H7 (cell line): ENCODE measurements at regions not wholly inside any gene's neighbourhood (a gene's known extent, or its start where the extent isn't known, plus 50 kb on each side); places are given as distances from the start of the nearest gene placed in this dataset.
A peak's percentile ranks its signal among the peaks of the same experiment; 100 is the strongest.

Source experiments
- DNase-seq: peaks from one replicate; pipeline ENCODE4 v3.0.0; 2012
- H3K27me3 ChIP-seq: 2 replicates; pipeline ENCODE4 v1.6.0; 2011; ENCODE audit warnings: mild to moderate bottlenecking, low read length; ENCODE audit not compliant: control insufficient read depth, insufficient read depth
- H3K36me3 ChIP-seq: replicated peaks from 2 replicates; pipeline ENCODE4 v1.5.1; 2011; ENCODE audit warnings: low read length; ENCODE audit not compliant: control insufficient read depth, insufficient read depth
- H3K4me3 ChIP-seq: 2 replicates; pipeline ENCODE4 v1.5.1; 2011; ENCODE audit warnings: low read depth, mild to moderate bottlenecking, control low read depth, low read length, moderate library complexity; ENCODE audit not compliant: insufficient read depth

GRCh38 chr6:166009385-166010031 is 158.1 kb downstream of the TBXT start:
- H3K4me3 ChIP-seq, result no peak overlapping the region
- no peak for DNase-seq

GRCh38 chr6:166008441-166009369 is 158.9 kb downstream of the TBXT start:
- H3K27me3 ChIP-seq, result peaks cover 66% of the 10 kb centered on the region
- H3K36me3 ChIP-seq, result no peaks in the 10 kb centered on the region
- H3K4me3 ChIP-seq, result peak overlapping the region; percentile 44
- DNase-seq, result peak; percentile 78

More at GRCh38 chr6:166009385-166010031, 158.1 kb downstream of the TBXT start:
- Histone ChIP-seq H3K27me3 (peaks cover 65% of the 10 kb centered on the region), H3K36me3 (no peaks in the 10 kb centered on the region)

DNA sequence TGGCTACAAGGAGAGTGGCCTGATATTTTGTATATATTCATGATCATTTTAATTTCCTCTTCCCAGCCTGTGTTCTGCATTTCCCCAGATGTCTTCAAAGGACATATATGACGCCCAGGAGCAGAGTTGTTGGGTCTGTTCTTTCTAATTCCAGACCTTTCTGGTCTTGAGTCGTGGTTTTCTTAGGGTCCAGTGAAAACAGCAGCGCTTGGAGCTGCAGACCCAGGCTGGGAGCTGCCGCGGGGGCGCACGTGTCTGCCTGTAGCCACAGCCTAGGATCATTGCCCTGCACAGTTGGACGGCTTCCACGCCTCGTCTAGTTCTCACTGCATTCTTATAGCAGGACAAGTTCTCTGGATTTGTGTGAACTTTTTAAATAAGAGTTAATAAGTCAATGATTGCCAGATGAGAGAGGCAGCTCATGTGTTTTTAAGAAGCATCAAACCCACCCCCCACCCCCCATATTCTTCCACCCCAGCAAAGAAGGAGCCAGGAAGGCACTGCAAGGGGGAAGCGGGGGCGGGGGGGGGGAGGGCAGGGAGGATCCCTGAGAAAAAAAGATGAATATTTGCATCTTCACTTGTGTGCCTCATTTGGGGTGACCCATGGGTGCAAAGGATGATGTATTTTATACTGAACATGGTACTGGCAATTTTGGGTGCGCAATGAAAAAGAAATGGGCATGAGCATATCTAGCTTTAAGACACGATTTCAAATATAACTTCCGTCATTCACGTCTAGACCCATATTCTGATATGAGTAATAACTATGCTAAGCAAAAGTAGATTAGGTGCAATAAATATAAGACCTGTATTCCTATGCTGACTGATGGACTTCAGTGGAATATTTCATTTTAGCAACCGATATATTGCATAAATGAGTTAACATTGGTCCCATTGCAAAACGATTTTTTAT is 160.0 kb downstream of the TBXT start:
- no peak overlapping the region for H3K4me3 ChIP-seq
- no peaks in the 10 kb centered on the region for H3K36me3 ChIP-seq
- peak; percentile 60 for DNase-seq
- peaks cover 66% of the 10 kb centered on the region for H3K27me3 ChIP-seq

DNA sequence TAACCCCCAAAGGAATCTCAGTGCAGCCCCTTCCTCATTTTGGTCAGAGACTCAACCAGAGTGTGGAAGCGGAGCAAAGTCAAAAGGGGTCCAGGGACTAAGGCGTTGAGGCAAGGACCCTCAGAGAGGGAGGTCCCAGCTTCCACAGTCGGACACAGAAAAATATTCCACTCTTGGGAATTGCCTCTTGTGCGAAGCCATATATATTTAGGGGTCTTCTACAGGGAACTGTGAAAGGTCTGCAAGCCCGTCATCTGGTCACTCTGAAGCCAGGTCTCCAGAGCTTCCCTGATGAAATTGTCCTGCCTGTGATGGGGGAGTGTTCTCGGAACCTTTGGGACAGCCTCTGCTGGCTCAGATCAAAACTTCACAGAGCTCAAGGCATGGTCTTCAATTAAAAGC is 160.8 kb downstream of the TBXT start:
- Histone ChIP-seq H3K4me3 (no peak overlapping the region), H3K27me3 (peaks cover 68% of the 10 kb centered on the region), H3K36me3 (no peaks in the 10 kb centered on the region)
- DNase-seq, result no peak

GRCh38 chr6:166005944-166006899 is 161.4 kb downstream of the TBXT start:
- H3K36me3 ChIP-seq, result no peaks in the 10 kb centered on the region
- H3K27me3 ChIP-seq, result peaks cover 68% of the 10 kb centered on the region
- DNase-seq, result peak; percentile 81
- peak overlapping the region; percentile 10; the same call in 1 of the 2 replicates for H3K4me3 ChIP-seq

DNA sequence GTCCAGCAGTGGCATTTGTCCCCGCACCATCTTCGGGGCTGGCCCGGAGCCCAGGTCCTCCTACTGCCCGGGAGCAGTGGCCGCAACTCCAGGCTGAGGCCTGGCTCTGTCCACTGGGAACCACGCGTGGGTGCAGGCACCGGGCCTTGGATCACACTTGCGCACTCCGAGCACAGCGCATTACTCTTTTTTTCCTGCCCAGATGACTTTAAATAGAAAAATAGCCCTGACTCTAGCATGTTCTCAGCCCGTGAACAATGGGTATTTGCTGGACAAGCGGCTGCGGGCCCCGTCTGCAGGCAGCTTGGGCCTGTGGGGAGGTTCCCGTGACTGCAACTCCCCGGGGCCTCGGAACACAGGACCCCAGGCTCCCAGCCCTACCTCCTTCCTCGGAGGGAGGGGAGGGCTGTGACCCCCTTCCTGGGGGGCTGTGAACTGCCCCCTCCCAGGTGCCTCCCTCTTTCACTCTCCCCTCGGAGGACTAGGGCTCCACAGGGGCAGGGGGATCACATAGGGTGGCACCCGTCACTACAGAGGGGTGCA is 162.2 kb downstream of the TBXT start:
- no peaks in the 10 kb centered on the region for H3K36me3 ChIP-seq
- peak; percentile 73 for DNase-seq
- H3K4me3 ChIP-seq, result peak overlapping the region; percentile 10; the same call in 1 of the 2 replicates
- H3K27me3 ChIP-seq, result peaks cover 63% of the 10 kb centered on the region

GRCh38 chr6:166004876-166005275 is 162.8 kb downstream of the TBXT start:
- Histone ChIP-seq H3K4me3 (no peak overlapping the region), H3K36me3 (no peaks in the 10 kb centered on the region), H3K27me3 (peaks cover 57% of the 10 kb centered on the region)
- no peak for DNase-seq

GRCh38 chr6:166004471-166004870 is 163.2 kb downstream of the TBXT start:
- no peaks in the 10 kb centered on the region for H3K36me3 ChIP-seq

DNA sequence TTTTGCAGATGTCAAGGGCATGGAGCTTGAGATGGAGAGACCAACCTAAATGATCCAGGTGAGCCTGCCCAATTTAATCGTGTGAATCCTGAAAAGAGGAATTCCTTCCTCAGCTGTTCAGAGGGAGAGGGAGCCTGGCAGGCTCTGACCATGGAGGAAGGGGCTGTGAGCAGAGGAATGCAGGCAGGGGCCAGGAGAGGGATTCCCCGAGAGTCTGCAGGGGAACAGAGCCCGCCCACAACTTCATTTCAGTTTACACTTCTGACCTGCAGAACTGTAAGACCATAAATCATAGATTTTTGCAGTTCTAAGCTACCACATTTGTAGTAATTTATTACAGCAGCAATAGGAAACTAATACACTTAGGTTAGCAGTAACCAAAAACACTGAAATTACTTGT is 164.1 kb downstream of the TBXT start:
- no peak overlapping the region for H3K4me3 ChIP-seq
- peak; percentile 57 for DNase-seq
- H3K36me3 ChIP-seq, result no peaks in the 10 kb centered on the region
- H3K27me3 ChIP-seq, result peaks cover 44% of the 10 kb centered on the region

More at GRCh38 chr6:166004471-166004870, 163.2 kb downstream of the TBXT start:
- DNase-seq, result no peak
- Histone ChIP-seq H3K4me3 (no peak overlapping the region), H3K27me3 (peaks cover 53% of the 10 kb centered on the region)

DNA sequence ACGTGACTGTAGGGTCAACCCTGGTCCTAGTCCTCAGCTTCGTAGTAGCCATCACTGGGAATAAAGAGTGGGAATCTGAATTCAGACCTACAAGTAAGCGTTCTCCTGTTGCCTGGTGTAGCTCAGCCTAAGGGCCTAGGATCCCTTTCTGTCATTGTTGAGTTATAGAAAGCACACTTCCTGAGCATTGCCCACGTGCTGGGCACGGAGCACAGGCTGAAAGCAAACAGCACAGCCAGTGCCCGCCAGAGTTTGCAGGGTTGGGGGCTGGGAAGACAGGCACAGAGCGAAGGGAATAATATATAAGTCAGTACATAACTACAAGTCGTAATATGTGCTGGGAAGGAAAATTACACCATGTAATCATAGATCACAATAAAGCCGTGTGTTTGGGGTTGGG is 166.3 kb downstream of the TBXT start:
- no peak overlapping the region for H3K4me3 ChIP-seq
- peaks cover 21% of the 10 kb centered on the region for H3K27me3 ChIP-seq
- no peak for DNase-seq
- H3K36me3 ChIP-seq, result no peaks in the 10 kb centered on the region

DNA sequence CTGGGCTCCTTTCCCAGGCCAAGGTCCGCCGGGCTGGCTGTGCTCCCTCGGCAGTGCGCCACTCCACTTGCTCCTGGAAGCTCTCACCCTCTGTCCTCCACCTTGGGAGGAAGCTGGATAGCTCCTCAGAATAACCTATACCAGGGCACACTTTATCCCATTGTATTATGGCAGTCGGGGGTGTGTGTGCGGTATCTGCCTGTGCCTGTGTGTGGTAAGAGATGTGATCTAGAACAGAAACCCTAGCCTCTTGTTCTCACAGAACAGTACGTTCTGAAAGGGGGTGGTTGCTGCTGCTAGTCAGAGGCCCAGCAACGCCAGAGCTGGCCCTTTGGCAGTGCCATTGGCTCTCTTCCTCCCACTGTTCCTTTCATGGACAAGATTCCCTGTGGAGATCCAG is 168.4 kb downstream of the TBXT start:
- peak; percentile 4 for DNase-seq
- H3K36me3 ChIP-seq, result no peaks in the 10 kb centered on the region
- H3K27me3 ChIP-seq, result peaks cover 3% of the 10 kb centered on the region
- no peak overlapping the region for H3K4me3 ChIP-seq

DNA sequence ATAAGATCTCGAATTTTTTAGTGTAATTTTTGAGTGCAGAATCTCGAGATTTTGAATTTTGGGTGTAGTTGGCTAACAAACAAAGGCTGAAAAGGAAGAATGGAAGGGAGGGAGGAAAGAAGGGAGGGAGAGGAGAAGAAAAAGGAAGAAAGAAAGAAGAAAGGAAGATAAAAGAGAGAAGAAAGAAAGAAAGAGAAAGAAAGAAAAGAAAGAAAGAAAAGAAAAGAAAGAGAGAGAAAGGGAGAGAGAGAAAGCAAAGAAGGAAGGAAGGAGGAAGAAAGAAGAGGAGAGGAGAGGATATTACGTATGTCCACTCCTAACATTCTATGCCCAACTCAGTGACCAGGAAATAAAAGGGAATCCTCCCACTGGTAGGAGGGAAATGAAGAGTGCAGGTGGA is 169.6 kb downstream of the TBXT start:
- no peak overlapping the region for H3K4me3 ChIP-seq
- H3K36me3 ChIP-seq, result no peaks in the 10 kb centered on the region
- peaks cover 3% of the 10 kb centered on the region; the same call in 1 of the 2 replicates for H3K27me3 ChIP-seq
- DNase-seq, result no peak

- H3K27me3 ChIP-seq, result peaks cover 64% of the 10 kb centered on the region
- no peak overlapping the region for H3K4me3 ChIP-seq
- no peak for DNase-seq
- no peaks in the 10 kb centered on the region for H3K36me3 ChIP-seq
Measured at GRCh38 chr6:165991341-165991740, 176.3 kb downstream of the TBXT start.
